ENCODE measurements at regions not wholly inside any gene's neighbourhood (a gene's known extent, or its start where the extent isn't known, plus 50 kb on each side); places are given as distances from the start of the nearest gene placed in this dataset.

GRCh38 chr2:146587291-146587713, 1257.5 kb upstream of the ACVR2A start:
- Histone ChIP-seq H3K9me2 (ENCODE audit: insufficient read depth) (no peaks in the 10 kb centered on the region), H3K4me1 (ENCODE audit: control insufficient read depth in 1 of 2, insufficient read depth in 2 of 2, low read length in 2 of 2) (no peaks in the 10 kb centered on the region), H3K9me3 (ENCODE audit: control insufficient read depth in 1 of 2, insufficient read depth in 1 of 2, low read depth in 1 of 2, low read length in 2 of 2) (no peaks in the 10 kb centered on the region), H3K27me3 (ENCODE audit: insufficient read depth, low read length) (no peaks in the 10 kb centered on the region), H3K4me2 (ENCODE audit: low read length) (no peak overlapping the region), H3K79me2 (ENCODE audit: insufficient read depth, low read length) (no peaks in the 10 kb centered on the region), H3K27ac (ENCODE audit: low read depth, low read length) (no peak overlapping the region), H4K20me1 (ENCODE audit: insufficient read depth) (no peaks in the 10 kb centered on the region), H3K9ac (ENCODE audit: low read length) (no peak overlapping the region), H3K4me3 (replicated peaks in 1 of 2; ENCODE audit: low read depth in 1 of 2, low read length in 2 of 2) (no peak overlapping the region), H3K36me3 (ENCODE audit: control insufficient read depth in 1 of 2, insufficient read depth in 2 of 2, low read length in 2 of 2) (no peaks in the 10 kb centered on the region), H2AFZ (ENCODE audit: low read depth, low read length, poor library complexity, severe bottlenecking) (no peak overlapping the region)
- POLR2A ChIA-PET: no interaction called here
- BruUV-seq (replicated peaks): no TSS peak
- intact Hi-C loops (cut with micrococcal nuclease): no loop called here
- TF ChIP-seq EZH2phosphoT487 (IDR thresholded peaks at IDR 0.05; ENCODE audit: borderline replicate concordance) (no peak), MAX (IDR thresholded peaks at IDR 0.05) (no peak), CBX3 (IDR thresholded peaks at IDR 0.05; ENCODE audit: low read depth) (no peak), RAD21 (IDR thresholded peaks at IDR 0.05; ENCODE audit: low read depth) (no peak), JUND (IDR thresholded peaks at IDR 0.05) (no peak), ELF1 (IDR thresholded peaks at IDR 0.05; ENCODE audit: borderline replicate concordance, low read depth) (no peak), YY1 (IDR thresholded peaks at IDR 0.05; ENCODE audit: extremely low read depth, insufficient replicate concordance, low read depth, low read length) (no peak), FOSL1 (IDR thresholded peaks at IDR 0.05; ENCODE audit: low read depth) (no peak), ZFX (IDR thresholded peaks at IDR 0.05) (no peak), REST (IDR thresholded peaks at IDR 0.05; ENCODE audit: low read depth) (no peak), EZH2 (IDR thresholded peaks at IDR 0.05) (no peak), ZBTB33 (IDR thresholded peaks at IDR 0.05; ENCODE audit: extremely low read depth, insufficient replicate concordance, low read length) (no peak), ZNF274 (IDR thresholded peaks at IDR 0.05; ENCODE audit: low read depth, low read length) (no peak), SP1 (IDR thresholded peaks at IDR 0.05; ENCODE audit: low read depth) (no peak), CEBPB (IDR thresholded peaks at IDR 0.05; ENCODE audit: low read depth) (no peak), ATF3 (IDR thresholded peaks at IDR 0.05) (no peak), SIN3A (IDR thresholded peaks at IDR 0.05; ENCODE audit: low read depth) (no peak), TCF7L2 (IDR thresholded peaks at IDR 0.05; ENCODE audit: borderline replicate concordance, extremely low read depth, insufficient read depth, insufficient read length) (no peak)
- DNase-seq (ENCODE audit: low read depth, low spot score) (no peak), ATAC-seq (no peak)
- CTCF ChIA-PET: no interaction called here
- RAD21 ChIA-PET (ENCODE audit: low non-redundant PET in 1 of 2, low total read pairs in 2 of 2, uncharacterized antibody in 2 of 2, unreplicated experiment in 2 of 2): no interaction called here
